ACHN (cell line): ENCODE measurements at regions not wholly inside any gene's neighbourhood (a gene's known extent, or its start where the extent isn't known, plus 50 kb on each side); places are given as distances from the start of the nearest gene placed in this dataset.

Experiments
- DNase-seq: peaks from one replicate; pipeline ENCODE4 v3.0.0-alpha.2; 2015
- in situ Hi-C: cut with HindIII; loops from 2 replicates; pipeline ENCODE4 v1.10.0; 2017; ENCODE audit warnings: low sequenced_read_pairs, low pct_ligation_motif_present, low pct_unique_long_range_greater_than_20kb

DNA sequence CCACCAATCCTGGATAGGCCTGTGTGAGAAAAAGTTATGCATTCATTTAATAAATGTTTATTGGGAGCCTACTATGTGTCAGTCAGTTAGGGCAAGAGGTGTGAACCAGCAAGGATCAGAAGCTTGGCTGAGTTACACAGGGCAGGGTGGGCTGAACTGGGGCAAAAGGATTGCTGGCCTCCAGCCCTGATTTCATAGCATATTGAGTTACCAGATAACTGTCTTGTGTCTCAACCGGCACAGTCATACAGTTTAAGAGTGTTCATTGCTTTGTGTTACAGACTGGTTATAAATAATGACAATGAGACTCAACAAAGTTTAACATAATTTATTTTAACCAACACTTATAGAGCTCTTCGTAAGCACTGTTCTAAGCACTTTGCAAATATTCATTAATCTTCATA lies 253.8 kb downstream of the DLEU7 start:
- in situ Hi-C loops, result no loop called here
- peak; percentile 65 for DNase-seq

DNA sequence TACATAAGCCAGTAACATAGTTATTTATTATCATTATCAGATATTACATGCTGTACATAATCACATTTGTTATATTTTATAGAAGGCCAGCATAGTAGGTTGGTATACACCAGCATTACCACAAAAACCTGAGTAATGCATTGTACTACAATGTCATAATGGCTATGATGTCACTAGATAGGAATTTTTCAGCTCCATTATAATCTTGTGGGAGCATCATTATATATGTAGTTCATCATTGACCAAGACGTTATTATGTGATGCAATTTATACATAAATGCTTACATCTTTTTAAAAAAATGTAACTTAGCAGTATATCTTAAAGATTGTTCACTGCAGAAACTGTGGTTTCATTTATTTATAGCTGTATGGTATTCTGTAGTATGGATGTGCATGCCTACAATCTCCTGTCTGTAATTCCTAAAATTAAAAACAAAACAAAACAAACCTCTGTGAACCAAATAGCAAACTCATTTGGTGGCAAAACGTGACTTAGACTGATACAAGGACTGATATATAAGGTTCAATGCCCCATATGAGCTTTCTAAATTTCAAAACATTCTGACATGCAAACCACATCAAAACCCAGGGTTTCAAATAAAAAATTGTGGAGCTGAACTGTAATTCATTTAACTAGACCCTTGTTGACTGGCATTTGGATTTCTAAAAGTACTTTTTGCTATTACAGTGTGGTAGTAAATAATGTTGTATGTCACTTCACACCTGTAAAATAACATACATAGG lies 250.9 kb downstream of the DLEU7 start:
- in situ Hi-C loops, result no loop called here
- peak; percentile 72 for DNase-seq

DNA sequence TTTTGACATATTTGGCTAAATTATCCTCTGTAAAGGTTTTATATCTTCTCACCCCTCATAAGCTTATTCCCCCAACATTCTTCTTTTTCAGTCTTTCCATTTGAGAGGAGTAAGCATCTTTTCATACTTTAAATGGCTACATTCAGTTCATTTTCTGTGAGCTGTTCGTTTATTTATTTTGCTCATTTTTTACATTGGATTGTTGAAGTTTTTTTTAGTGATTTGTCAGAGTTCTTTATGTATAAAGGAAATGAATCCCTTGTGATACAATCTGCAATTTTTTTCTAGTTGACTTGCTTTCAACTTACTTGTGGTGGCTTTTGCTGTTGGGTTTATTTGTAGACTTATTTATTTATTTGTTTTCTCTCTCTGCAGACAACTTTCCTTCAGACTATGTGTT lies 250.3 kb downstream of the DLEU7 start:
- DNase-seq, result no peak

DNA sequence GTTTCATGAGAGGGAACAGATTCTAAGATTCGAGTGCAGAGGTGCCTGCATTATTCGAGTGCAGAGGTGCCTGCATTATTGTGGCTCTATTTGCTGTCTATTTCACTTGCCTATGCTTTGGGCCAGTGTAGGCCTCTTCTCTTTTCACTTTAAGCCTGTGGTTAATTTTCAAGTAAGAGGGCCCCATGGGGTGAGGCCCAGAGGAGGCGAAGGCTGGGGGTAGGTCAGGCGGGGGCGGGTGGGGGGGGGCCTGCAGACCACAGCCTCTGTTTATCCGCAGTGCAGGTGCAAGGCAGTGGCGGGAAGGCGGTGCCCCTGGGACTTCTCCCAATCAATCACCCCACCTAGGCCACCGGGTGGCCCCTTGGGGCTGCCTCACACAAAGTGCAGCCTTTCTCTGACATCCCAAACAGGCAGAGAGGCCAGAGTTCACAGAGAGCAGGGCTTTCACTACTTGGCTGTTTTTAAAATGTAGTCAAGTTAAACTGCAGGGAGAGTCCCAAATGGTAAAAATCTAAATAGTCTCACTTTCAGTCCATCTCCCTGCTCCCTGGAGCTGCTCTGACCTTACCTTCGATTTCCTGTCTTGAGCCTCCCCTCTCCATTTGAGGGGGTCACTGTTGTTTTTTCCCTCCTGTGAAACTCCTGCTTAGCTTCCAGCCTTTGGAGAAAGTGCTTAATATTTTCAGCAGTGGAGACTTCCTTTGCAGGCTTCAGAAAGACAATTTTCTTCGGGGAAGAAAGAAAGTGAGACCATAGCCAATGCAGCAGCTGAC lies 249.0 kb downstream of the DLEU7 start:
- in situ Hi-C loops, result no loop called here
- no peak for DNase-seq

More for the DNA sequence above, 250.3 kb downstream of the DLEU7 start:
- in situ Hi-C loops, result no loop called here

DNA sequence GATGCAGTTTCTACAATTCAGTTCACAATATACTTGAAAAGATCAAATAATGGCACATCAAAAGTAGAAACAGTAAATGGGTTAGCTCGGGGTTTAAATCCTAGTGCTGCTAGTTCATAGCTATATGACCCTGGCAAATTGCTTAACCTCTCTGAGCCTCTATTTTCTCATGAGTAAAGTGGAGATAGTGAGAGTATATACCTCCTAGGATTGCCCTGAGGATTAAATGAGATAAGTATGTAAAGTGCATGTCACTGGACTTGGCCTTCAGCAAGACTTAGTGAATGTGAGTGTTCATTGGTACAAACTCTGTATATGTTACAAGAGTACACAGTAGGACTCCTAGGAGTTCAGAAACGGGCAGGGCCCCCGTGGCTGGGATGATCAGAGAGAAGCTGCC lies 248.3 kb downstream of the DLEU7 start:
- in situ Hi-C loops, result no loop called here
- DNase-seq, result no peak

DNA sequence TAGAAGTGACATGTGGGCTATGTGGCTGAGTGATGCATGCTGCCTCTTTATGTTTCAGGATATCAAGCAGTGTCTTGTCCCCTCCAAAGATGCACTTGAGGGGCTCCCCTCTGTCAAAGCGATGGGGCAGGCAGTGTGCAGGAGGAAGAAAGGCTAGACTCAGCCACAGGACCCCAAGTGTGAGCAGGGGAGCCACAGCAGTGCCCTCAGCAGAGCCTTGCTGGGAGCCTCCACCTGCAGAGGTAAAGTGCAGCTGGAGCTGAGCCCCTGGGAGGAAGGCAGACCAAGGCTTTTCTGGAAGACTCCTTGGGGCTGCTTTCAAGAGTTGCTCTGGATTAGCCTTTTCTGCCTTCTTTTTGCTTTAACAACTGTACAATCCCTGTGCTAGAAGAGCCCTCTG lies 247.3 kb downstream of the DLEU7 start:
- no peak for DNase-seq
- in situ Hi-C loops, result no loop called here

DNA sequence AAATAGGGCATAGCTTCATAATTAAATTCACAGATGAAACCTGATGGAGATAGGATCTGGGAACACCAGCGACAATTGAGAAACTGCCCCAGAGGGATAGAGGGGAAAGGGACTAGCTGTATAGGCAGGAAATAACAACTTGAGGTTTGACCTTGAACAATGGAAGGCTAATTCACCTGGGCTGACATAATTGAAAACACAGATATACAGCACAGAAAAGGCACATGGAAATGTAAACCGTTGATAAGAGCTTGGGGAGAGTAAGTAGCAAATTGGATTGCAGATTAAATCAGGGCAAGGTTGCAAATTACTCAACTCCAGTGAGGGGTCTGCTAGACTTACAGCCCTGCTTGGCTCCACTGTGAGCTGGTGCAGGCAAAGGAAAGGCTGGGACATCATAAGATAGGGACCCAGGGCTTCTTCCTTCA lies 246.7 kb downstream of the DLEU7 start:
- DNase-seq, result no peak
- in situ Hi-C loops, result no loop called here

DNA sequence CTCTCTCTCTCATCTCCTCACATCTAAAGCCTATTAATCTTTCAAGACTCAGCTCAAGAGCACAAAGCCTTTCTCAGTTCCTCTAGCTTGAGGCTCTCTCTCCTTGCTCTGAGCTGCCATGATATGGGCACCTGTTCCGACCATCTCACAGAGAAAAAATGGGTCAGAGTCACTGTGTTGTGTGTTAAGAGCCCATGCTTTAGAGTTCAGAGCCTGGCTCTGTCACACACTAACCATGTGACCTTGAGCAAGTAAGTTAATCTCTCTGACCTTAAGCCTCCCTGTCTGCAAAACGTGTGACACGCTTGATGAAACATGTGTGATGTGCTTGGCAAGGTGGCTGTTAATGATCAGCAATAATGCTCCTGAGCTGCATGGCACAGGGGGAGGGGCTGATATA lies 245.2 kb downstream of the DLEU7 start:
- in situ Hi-C loops, result no loop called here
- DNase-seq, result no peak

DNA sequence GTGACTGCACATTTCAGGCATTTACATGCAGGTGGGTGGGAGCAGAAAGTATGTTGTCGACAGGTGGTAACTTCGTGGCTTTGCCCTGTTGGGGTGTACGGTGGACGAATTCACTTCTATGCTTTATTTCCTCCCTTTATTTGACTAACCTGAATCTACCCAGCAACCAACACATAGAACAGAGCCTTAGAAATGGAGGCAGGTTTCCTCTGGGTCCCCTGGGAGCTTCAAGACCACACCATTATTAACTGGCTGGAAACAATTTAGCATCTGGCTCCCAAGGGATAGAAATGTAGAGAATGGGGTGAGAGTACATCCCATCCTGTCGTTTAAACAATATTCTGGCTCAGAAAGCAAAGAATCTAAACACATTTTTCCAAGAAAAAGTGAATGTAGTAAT lies 244.4 kb downstream of the DLEU7 start:
- in situ Hi-C loops, result no loop called here
- no peak for DNase-seq

DNA sequence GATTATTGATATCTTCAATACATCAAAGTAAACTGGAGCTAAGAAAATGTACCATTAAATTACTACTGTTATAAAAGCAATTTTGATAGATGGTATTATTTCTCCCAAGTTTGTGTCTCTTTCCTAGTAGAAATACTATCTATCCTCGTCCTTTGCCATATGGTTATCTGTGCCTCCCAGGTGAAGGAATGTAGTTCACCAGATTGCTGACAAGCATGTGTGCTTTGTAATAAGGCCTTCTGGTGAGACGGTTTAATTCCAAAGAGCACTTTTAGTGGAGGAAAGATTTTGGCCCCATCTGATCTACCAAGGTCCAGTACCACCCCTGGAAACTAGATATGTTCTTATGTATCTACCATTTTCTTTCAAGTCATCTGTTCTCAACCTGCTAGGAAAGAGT lies 243.6 kb downstream of the DLEU7 start:
- no peak for DNase-seq
- in situ Hi-C loops, result no loop called here

DNA sequence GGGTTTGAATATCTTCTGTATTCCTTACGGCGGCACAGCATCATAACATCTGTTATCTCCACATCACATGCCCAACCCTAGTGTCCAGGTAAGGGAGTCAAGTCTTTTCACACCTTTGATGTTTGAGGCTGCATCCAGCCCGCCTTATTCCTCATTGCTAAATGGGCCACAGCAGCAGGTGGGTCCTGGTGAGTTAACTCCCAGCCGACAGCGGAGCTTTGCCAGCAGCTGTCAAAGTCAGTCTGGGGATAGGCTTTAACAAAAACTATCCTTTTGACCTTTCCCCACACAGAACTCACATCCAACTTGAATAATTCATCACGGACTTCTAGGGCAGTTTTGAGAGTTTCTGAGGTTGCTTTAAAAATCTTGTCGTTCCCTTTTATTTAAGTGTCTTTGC lies 235.1 kb downstream of the DLEU7 start:
- in situ Hi-C loops, result no loop called here
- no peak for DNase-seq

DNA sequence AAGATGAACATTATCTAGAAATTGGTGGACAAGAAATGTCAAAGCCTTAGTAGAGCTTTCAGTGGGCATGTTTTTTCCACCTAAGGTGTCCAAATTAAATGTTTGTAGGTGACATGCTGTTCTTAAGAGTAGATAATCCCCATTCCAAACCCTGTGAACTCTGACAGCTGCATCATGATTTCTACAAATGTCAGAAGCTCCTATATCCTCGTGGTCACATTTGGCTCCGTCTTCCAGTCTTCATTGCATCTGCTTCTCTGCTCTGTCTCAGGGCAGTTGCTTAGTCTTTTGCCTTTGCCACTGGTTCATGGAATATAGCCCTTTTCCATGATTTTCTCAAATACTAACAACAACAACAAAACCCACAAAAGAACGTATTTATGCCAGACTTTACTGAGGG lies 234.5 kb downstream of the DLEU7 start:
- no peak for DNase-seq
- in situ Hi-C loops, result no loop called here

DNA sequence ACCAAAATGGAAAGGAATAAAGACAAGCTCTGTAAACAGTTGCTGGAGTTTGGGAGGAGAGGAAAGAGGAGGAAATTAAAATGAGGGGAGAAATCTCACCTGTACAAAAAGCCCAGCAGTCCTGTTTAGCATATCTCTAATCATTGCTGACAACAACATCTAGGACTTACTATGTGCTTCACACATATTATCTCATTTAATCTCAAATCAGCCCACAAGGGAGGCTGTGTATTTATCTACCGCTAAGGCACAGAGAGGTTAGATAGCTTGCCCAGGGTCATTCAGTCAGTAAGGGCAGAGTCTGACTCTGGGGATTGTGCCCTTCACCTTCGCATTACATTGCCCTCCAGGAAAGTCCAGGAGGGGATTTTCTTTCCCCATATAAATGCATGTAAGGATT lies 233.3 kb downstream of the DLEU7 start:
- DNase-seq, result no peak
- in situ Hi-C loops, result no loop called here

DNA sequence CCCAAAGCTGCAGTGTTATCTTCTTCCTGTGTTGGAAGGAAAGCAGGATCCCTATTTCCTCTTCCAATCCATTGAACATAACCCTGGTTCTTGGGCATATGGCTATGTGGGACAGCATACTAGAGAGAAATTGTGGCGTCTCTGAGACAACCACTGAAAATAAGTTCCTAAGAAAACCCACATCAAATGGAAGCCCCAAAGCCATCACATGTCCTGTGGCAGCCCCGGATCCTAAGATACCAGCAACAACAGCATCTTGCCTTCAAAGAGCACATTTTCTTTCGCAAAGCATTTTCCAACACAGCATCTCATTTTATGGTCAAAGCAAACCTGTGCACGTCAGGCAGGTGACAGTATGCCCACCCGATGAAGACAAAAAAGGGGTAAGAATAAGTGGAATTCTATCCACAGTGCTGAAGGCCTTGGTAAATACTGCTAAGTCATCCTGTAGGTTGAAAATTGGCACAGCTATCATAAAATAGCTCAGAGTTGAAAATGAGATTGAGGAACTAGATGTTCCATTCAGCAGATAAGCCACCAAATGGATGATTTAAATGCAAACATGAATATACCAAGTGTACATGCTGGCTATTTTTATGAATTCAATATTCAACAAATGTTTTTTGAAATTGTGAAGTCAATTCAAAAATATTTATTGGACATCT lies 232.2 kb downstream of the DLEU7 start:
- in situ Hi-C loops, result no loop called here
- no peak for DNase-seq

DNA sequence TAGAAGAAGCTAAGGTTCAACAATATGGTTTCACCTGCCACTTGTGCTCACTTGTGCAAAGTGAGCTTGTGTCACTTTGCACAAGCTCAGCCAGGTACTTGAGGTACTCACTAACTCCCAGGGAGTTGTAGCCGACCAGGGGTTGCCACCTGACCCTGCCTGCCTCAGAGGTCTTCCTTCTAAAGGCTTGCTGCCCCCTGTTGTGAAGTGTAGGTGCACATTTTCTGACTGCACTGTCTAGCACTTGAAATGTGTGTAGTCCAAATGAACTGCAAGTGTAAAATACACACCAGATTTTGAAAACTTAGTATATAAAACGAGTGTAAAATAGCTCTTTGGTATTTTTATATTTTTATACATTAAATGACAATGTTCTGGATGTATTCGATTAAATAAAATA lies 230.8 kb downstream of the DLEU7 start:
- in situ Hi-C loops, result no loop called here
- DNase-seq, result no peak

DNA sequence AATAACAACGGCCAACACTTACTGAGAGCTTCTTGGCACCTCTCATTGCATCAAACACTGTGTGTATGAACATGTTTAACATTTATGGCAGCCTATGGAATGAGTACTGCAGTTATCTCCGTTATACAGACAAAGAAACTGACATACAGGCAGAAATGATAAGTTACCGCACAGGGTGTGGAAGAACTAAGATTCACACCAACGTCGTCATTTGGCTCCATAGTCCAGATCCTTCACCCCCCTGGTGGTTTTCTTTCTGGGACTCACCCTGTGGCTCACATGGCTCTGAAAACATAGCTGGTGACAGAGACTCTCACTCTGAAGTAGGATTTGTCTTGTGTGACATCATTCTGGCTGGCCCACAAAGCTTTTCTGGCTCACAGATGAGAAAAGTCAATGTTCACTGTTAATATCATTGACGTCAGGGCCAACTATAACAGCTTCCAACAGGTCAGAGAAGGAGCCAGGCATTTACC lies 230.1 kb downstream of the DLEU7 start:
- in situ Hi-C loops, result no loop called here
- DNase-seq, result no peak

DNA sequence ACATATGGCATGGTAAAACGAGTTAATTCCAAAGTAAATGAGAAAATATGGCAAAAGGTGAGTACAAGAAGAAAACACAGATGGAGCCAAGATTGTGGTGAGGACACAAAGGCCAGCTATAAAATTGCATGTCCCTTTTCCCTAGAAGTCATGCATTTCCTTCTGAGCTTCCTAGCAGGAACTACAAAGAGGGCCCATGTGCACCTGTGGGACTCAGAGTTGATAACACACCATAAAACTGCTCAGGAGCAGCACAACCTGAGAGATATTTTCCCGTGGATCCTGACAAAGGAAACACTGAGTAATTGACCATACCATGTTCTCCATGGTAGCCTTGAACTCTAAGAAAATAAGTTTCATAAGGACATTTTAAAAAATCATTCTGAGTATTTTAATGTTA lies 228.3 kb downstream of the DLEU7 start:
- in situ Hi-C loops, result no loop called here
- DNase-seq, result no peak

DNA sequence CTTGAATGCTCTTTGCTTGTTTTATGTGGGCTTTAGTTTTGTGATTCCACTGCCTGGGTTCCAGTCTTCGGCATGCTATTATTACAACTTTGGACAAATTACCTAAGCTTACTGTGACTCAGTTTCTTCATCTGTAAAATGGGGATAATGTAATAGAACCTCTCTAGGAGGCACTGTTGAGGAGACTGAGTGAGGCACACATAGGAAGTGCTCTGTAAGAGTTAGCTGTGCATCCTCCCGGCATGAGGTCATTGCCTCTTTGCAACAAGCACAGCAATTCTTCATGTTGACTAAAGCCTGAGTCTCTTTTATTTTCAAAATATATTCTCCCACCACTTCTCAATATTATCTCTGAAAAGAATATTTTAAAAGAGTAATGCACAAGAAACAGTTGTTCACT lies 227.4 kb downstream of the DLEU7 start:
- in situ Hi-C loops, result no loop called here
- no peak for DNase-seq

DNA sequence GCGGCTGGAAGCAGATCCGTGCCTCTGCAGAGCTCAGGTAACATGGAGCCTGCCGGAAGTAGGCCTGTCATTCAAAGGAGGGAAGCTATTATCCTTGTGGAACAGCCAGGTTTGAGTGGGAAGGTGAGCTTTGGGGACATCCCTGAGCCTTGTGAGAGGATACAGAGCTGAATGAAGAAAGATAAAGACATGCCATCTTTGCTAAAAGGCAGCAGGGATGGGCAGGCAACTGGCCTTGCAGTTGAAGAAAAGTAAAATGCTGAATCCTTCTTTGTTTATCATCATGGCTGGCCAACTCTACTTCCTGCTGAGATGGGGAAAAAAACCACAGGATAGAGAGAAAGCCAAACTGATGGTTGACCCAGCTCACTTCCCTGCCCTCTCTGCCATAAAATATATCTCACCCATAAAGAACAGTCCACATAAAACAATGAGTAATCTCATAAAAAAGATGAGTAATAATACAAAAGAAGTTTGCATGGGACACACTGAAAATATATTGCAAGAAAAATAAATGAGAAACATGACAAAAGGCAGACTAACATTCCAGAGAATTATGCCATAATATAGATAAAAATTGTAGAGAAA lies 226.3 kb downstream of the DLEU7 start:
- in situ Hi-C loops, result no loop called here
- peak; percentile 27 for DNase-seq
